Effector memory CD4-positive, alpha-beta T cell (primary cell): ENCODE measurements at regions not wholly inside any gene's neighbourhood (a gene's known extent, or its start where the extent isn't known, plus 50 kb on each side); places are given as distances from the start of the nearest gene placed in this dataset.

Experiments used
- DNase-seq, 3 donors: peaks; one replicate each; pipeline ENCODE4 v3.0.0-alpha.2; 2020
- H3K27ac ChIP-seq: 2 replicates; pipeline ENCODE4 v1.7.0; 2013; ENCODE audit warnings: mild to moderate bottlenecking, low read length, moderate library complexity; ENCODE audit not compliant: insufficient read depth, poor library complexity, severe bottlenecking
- H3K27me3 ChIP-seq: replicated peaks from 2 replicates; pipeline ENCODE4 v1.7.0; 2013; ENCODE audit warnings: mild to moderate bottlenecking, low read length; ENCODE audit not compliant: insufficient read depth, control insufficient read depth, poor library complexity, severe bottlenecking
- H3K36me3 ChIP-seq: 2 replicates; pipeline ENCODE4 v1.7.0; 2013; ENCODE audit warnings: mild to moderate bottlenecking, low read length, moderate library complexity; ENCODE audit not compliant: control insufficient read depth, insufficient read depth
- H3K4me1 ChIP-seq: 2 replicates; pipeline ENCODE4 v1.7.0; 2013; ENCODE audit warnings: low read length, mild to moderate bottlenecking; ENCODE audit not compliant: control insufficient read depth, insufficient read depth, poor library complexity, severe bottlenecking
- H3K4me3 ChIP-seq: 2 replicates; pipeline ENCODE4 v1.7.0; 2013; ENCODE audit warnings: low read length, low read depth, mild to moderate bottlenecking; ENCODE audit not compliant: insufficient read depth, poor library complexity, severe bottlenecking
- H3K9me3 ChIP-seq: 2 replicates; pipeline ENCODE4 v1.7.0; 2013; ENCODE audit warnings: mild to moderate bottlenecking, low read length, moderate library complexity; ENCODE audit not compliant: control insufficient read depth

DNA sequence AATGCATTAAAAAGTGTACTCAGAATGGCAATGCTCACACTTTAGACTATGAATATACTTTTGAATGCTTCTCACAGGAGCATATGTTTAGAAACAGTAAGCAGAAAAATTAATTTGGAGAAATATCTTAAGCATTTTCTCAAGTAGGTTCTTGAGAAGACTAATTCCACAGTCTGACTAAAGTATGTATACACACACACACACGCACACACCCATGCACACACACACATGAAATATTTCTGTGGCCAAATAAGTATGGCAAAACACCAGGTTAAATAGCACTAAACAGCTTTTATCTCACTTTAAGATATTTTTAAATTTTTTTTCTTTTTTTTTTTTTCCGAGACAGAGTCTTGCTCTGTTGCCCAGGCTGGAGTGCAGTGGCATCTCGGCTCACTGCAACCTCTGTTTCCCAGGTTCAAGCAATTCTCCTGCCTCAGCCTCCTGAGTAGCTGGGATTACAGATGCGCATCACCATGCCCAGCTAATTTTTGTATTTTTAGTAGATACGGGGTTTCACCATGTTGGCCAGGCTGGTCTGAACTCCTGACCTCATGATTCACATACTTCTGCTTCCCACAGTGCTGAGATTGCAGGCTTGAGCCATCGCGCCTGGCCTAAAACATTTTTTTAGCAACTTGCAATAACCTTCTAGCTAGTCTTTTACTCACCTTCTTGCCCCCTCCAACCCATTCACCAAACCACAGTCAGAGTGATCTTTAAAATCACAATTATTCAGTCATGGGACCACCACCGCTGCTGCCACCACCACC lies 67.5 kb upstream of the SCG2 start:
- no peaks in the 10 kb centered on the region for H3K27me3 ChIP-seq
- H3K27ac ChIP-seq, result no peak overlapping the region
- H3K9me3 ChIP-seq, result no peaks in the 10 kb centered on the region
- no peak for DNase-seq
- no peak overlapping the region for H3K4me3 ChIP-seq
- no peaks in the 10 kb centered on the region for H3K4me1 ChIP-seq
- H3K36me3 ChIP-seq, result no peaks in the 10 kb centered on the region

DNA sequence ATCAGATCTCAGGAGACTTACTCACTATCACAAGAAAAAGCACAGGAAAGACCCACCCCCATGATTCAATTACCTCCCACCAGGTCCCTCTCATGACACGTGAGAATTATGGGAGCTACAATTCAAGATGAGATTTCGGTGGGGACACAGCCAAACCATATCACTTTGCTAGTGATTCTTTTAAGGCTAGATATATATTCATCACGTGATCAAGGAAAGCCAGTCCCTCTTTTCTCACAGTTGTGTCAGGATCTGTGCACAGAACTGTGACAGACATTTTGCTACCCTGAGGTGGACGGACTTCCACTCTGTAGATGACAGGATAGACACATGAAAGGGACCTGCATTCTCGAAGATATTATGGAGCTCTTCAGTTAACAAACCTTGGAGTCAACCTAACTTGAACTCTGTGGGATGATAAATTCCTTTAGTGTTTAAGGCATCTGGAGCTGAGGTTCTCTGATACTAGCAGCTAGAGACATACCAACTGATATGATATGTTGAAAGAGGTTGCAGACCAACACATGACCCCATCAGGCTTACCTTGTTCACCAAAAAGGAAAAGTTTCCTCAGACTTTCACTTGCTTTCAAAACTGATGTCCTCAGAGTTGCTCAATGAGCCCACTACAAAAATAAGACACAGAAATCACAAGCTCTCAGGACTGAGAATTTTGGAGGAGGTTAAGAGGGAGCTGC lies 66.3 kb upstream of the SCG2 start:
- Histone ChIP-seq H3K4me1 (no peaks in the 10 kb centered on the region), H3K27ac (no peak overlapping the region), H3K36me3 (no peaks in the 10 kb centered on the region), H3K9me3 (no peaks in the 10 kb centered on the region), H3K4me3 (no peak overlapping the region), H3K27me3 (no peaks in the 10 kb centered on the region)
- no peak for DNase-seq

DNA sequence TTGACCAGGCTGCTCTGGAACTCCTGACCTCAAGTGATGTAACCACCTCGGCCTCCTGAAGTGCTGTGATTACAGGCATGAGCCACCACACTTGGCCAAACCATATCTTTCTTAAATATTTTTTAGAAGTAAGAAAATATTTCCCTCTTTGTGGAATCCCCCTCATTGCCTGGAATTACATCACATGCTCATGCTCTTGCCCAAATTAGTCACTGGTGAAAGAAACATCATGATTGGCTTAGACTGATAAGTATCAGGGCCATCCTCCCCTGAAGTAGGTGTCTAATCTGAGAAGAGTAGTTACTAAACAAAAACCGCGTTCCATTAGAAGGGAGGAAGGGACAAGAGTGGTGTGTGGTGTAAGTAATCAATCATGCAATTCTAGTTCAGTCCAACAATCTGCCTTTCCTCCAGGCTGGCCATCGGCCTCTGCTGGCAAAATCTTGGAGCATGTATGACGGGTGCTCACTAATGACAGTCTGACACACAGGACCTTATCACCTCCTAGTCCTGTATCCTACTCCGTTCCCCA lies 52.3 kb upstream of the SCG2 start:
- Histone ChIP-seq H3K27me3 (no peaks in the 10 kb centered on the region), H3K9me3 (no peaks in the 10 kb centered on the region), H3K36me3 (no peaks in the 10 kb centered on the region), H3K4me3 (no peak overlapping the region), H3K4me1 (no peaks in the 10 kb centered on the region), H3K27ac (no peak overlapping the region)
- DNase-seq, result no peak

DNA sequence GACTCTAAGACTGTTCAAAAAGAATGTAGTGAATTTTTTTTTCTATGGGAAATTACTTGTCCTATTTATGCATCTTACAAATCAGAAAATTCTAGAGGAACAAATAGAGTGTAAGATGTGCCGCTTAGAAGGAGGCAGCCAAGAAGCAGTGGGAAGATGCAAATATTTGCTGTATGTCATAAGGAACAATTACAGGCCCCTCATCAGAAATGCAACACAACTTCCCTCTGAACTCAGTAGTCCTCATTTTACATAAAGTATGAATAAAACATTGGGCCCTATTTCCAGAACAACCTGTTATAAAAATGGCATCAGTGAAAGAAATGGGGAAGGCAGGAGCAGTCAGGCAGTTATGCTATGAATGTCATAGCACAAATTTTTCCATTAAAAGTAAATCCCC lies 50.7 kb upstream of the SCG2 start:
- H3K27ac ChIP-seq, result no peak overlapping the region

DNA sequence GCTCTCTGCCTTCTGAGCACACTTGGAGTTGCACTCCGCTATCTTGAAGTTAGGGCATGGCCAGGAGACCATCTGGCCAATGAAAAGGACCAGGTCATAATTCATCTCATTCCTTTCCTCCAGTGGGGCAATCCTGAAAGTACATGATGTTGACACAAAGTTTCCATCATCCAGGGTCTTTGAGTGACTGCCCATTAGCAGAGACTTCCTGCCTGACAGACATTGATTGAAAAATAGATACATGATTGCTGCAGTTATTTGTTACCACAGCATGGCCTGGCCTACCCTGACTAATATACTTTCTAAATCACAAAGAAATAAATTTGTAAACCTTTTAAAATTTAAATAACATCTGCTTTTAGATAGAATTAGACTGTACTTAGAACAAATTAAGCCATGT lies 50.0 kb upstream of the SCG2 start:
- Histone ChIP-seq H3K27ac (no peak overlapping the region), H3K27me3 (no peaks in the 10 kb centered on the region), H3K4me3 (no peak overlapping the region), H3K4me1 (no peaks in the 10 kb centered on the region), H3K9me3 (no peaks in the 10 kb centered on the region), H3K36me3 (no peaks in the 10 kb centered on the region)
- no peak for DNase-seq

More for the DNA sequence above, 50.7 kb upstream of the SCG2 start:
- Histone ChIP-seq H3K27me3 (no peaks in the 10 kb centered on the region), H3K4me3 (no peak overlapping the region), H3K9me3 (no peaks in the 10 kb centered on the region), H3K36me3 (no peaks in the 10 kb centered on the region), H3K4me1 (no peaks in the 10 kb centered on the region)
- no peak for DNase-seq
